ELF-1 (cell line): ENCODE measurements at regions not wholly inside any gene's neighbourhood (a gene's known extent, or its start where the extent isn't known, plus 50 kb on each side); places are given as distances from the start of the nearest gene placed in this dataset.
A peak's percentile ranks its signal among the peaks of the same experiment; 100 is the strongest.
"Not testable (repeated sequence)": the region's sequence is repeated elsewhere in the genome, so short reads cannot be mapped to it uniquely, and the experiment has no call there.

Experiments
- DNase-seq: peaks from one replicate; pipeline ENCODE4 v3.0.0-alpha.2; 2016; ENCODE audit warnings: low read depth, low spot score

DNA sequence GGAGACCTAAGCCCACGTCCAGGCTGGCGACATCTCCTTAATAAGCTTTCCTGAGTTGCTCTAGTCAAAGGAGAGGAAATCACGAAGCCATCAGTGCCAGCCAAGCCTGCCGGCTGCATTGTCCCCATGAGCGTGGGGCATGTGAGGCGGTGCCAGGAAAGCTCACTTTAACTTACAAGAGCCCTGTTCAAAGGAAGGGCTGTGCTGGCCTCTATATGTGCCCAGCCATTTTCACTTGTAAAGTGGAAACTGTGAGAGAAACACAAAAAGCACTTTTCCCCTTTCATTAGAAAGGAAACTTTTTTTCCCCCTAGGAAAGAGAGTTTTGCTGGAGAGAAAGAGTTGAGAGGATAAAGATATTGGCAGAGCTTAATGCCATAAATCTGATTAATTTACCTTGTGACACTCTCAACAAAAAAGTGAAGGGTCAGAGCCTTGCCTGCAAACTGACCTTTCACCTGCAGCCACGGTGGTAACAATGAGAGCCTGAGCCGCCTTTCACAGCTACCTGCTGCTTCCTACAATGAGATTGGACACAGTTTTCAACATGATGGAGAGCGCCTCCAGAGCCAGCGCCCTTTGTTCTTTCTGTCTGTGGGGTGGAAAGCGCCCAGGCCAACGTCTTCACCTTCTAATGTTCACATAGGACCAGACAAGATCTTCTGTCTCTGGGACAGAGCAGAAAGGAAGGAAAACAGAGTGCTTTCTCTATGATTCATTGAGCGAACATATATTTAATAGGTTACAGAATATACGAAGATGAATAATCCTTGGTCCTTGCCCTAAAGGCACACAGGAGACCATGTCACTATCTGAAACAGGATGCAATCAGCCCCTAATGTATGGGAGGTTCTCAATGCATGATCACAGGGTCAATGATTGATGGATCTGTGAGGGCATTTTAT is 233.1 kb upstream of the HES1 start:
- peak; percentile 76 for DNase-seq

DNA sequence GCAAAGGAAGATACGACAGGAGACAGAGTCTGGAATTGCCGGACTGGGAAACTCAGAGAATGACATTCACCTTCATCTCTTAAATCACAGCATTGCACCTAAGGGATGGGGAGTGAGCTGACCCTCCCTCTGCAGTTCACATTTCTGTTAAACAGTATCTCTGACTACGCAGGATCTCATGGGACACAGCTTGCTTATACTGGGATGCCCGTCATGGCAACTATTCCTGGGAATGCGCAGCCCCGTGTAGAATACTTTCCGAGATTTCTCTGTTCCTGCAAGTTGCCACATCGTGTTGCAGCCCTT is 232.5 kb upstream of the HES1 start:
- DNase-seq, result no peak

DNA sequence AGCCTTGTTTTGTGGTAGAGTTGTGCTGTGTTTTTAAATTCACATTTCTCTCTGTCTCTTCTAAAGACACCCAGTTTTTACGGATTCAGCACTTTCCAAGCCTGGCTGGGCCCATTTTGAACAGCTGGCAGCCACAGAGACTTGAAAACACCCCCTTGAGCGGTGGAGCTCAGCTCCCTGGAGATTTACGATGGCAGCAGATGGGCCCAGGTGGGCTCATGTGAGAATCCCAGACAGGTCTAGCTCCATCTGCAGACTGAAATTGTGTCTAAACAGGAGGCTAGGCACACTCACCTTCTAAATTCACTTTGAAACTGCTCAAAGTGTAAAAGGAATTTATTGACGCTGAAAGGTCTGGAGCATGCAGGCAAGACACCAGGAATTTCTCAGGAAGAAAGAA is 232.0 kb upstream of the HES1 start:
- no peak for DNase-seq

DNA sequence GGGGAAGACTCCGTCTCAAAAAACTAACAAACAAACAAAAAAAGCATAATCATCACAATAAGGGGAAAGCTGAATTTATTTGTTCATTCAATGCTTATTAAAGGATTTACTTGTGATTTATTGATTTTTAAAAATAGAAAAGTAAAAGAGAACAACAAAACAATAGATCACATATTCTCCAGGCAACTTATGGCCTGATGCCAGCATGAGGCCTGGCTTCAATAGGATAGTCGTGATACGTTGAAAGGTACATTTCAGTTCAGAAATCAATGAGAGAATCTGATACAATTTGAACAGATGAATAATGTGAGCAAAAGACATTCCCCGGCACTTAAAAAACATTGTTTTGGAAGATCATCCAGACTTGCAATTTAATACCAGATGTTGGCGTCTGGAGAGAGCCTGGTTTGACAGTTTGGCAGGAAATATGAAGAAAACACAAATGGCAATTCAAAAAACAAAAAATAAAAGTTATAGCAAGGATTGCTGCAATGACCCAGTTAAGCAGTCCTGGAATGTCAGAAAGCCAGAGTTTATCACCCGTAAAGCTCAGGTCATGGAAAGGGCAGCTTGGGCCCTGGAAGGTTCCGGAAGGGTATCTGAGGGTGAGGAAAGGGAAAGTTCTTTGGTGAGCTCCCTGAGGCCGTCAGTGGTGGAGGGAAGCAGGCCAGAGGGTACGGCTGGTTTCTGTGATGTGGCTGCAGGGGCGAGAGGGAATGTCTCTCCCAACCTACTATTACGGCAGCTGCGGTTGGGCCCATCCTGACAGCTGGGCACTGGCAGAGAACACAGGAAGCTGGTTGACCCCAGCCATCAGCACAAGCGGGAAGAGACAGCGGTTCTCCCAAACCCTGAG is 230.2 kb upstream of the HES1 start:
- peak; percentile 66 for DNase-seq

DNA sequence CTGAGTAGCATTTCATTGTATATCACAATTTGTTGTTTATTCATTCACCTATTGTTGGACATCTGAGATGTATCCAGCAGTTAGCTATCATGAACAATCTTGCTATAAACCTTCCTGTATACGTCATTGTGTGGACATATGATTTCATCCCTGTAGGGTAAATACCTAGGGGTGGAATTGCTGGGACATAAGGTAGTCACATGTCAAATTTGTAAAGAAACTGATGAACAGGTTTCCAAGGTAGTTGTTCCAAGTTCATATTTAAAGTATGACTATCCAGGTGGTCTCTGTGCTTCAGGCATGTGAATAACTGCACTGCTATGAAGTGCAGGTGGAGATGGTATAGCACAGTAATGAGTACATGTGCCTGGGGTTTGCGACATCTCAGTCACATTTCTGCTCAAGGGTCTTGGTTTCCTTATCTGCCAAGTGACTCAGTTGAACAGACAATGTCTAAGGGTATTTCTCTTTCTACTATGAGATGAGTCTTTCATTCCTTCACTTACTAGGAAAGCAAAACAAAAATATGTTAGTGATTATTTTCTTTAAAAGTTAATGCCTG is 229.0 kb upstream of the HES1 start:
- DNase-seq, result no peak

DNA sequence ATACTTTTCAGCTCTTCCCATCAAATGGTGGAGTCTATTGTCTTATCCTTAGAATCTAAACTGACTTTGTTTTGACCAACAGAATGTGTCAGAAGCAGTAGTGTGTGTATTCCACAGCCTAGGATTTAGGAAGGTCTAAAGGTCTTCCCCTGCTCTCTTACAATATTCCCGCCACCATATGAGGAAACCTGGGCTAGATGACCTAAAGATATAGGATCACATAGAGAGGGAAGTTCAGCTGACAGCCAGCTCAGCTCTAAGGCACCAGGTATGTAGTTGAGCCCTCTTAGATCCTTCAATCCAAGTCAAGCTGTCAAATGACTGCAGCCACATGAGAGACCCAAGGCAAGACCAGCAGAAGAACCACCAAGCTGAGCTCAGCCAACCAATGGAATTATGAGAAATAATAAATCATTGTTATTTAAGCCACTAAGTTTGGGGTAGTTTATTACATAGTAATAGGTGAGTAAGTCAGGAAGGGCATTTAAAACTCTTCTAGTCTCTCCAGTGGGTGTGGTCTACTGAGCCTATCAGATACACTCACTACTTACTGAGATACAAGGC is 227.7 kb upstream of the HES1 start:
- DNase-seq, result no peak

DNA sequence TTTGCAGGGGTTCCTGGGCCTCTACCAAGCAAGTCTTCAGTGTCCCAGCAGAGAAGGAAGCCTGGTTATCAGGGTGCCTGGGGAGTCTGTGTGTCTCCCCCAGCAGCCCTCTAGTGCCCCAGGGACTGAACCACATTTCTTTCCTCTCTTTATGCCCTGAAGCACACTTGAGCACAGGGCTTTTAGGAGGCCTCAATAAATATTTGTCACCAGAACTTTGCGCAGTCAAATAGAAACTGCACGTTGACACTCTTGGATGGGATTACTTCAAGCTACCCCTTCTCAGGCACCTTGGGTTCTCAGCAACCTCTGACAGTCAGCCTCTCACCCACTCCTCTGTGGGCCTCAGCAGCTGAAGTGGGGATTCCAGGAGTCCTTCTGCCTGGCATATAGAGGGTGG is 226.6 kb upstream of the HES1 start:
- DNase-seq, result no peak

DNA sequence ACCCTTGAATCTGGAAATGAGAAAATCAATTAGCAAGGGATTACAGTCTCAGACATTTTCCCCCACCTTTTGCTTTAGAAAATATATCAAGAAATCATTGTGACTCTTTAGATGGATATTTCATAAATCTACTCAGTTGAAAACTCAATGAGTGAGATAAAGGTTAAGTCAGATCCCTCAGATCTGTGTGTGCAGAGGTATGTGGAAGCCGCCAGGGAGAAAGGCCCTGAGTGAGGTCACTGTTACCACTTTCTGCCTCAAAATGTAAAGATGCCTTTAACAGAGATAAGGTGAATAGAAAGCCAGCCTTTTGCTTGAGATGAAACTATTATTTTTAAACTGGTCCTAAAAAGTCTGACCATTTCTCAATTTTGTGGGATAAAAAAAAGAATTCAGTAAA is 225.6 kb upstream of the HES1 start:
- no peak for DNase-seq

DNA sequence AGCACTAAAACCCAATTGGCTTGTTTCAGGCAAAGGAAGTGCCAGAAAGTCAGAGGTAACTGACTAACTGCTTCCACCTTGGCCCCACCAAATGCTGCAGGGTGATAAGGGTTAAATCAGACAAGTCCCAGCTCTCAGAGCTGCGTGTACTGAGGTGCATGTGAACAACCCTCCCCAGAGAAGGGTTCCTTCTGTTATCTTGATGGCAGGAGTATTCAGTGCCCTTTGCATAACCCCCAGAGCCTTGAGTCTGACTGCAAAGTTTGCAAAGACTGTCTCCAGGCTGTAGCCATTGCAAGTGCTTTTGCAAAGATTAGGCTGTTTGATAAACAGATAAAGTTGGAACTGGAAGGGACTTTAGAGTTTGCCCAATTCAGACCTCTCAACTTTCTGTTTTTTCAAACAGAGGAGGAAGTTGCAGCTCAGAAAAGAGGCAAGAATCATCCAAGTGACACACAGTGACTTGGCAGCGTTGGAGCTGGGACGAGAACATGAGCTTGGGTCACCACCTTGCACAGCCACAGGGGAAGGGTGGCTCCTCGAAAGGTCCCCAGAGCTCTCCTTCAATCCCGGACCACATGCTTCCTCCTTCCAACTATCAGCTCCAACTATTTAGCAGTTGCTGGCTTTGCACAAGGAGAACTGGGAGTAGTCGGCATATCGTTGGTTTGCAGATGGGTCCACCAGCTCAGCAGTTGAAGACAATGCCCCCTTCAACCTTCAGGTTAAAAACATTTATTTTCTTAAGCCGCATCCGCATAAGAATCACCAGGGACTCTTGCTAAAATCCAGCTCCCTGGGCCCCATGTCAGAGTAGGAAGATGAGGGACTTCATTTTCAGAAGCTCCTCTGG is 224.8 kb upstream of the HES1 start:
- peak; percentile 62 for DNase-seq

DNA sequence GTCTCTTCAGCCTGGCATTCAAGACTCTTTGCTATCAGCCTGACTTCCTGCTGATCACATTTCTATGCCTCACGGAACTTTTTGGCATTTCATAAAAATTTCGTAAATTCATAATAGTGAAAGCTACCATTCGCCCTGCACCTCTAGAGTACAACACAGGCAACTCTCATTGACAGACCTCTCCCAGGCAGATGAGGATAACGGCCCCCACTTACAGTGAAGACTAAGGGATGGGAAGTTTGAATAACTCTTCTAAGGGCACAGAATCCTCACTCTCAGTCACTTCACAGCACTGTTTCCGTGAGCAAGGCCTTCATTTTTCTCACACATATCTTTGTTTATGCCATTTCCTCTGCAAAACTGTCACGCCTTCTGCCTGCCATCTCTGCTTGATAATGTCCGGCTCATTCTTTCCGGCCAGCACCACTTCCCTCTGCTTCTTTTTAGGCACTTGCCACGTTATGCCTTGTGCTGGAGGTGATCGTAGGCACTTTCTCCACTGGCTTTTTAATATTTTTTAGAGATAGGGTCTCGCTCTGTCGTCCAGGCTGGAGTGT is 224.1 kb upstream of the HES1 start:
- DNase-seq, result no peak

DNA sequence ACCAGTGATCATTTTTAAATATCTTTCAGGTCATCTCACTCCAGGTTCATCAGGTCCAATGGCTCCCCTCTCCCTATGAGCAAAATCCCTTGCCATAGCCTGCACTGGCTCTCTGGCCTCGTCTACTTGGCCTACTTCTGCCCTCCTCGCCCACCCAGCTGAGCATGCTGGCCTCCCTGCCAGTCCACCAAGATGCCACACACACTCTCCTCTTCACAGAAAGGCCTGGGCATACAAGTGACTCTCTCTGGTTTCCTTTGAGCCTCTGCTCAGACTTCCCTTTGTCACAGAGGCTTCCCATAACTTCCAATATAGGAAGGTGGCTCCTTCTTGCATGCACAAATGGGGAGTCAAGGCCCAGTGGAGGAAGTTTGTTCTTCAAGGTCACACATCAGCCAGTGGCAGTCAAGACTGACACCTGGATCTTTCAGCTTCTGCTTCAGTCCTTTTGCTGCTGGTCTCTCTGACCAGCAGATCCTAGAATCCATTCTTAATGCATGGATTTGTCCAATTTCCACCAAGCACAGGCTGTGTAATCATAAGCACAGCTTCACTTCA is 223.2 kb upstream of the HES1 start:
- no peak for DNase-seq

DNA sequence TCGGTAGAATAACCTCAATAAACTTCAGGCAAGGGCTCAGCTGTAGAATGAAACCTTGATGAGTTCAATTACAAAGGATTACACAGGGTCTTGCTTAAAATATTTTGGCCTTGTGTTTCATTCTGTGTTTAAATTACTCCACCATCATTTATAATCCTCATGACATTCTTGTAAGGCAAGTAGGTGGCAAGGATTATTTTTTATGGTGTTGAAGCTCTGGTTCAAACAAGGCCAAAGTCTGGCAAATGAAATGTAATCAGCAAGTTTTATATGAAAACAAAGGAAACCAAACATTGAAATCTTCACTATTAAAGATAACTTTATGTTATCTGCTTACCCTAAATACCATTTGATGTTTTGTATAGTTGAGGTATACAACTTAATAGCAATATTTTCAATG is 221.3 kb upstream of the HES1 start:
- DNase-seq, result no peak

DNA sequence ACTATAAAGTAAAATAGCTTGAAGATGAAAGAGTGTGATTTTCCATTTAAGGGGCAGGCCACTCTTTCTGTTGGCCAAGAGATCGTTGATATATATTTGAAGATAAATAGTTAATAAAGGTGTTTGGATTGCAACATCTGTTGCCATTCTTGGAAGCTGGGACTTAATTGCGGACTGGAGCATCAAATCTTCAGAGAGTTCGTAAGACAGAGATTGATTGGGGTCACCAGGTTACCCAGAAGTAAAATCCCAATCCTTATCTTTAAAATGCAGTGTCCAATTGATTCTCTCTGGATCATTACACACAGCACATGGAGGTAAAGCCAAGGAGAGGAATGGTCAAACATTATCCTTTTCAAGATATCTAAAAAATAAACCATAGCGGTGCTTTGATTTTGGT is 220.8 kb upstream of the HES1 start:
- DNase-seq, result no peak

DNA sequence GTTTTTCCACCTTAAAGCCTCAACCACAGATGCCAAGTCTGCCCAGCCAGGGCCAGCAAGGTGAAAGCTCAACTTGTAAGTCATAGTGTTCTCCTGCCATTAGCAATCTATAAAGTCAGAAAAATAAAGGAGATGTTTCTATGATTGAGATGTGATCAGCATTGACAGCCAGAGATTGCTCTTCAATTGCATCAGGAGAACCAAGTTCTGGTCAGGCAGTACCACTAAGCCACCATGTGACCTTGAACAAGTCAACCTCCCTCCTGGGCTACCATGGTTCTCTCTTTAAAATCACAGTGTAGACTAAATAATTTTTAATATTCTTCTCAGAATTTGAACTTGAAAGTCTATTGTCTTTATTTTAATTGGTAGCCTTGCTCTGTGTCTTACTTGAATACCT is 220.3 kb upstream of the HES1 start:
- no peak for DNase-seq

DNA sequence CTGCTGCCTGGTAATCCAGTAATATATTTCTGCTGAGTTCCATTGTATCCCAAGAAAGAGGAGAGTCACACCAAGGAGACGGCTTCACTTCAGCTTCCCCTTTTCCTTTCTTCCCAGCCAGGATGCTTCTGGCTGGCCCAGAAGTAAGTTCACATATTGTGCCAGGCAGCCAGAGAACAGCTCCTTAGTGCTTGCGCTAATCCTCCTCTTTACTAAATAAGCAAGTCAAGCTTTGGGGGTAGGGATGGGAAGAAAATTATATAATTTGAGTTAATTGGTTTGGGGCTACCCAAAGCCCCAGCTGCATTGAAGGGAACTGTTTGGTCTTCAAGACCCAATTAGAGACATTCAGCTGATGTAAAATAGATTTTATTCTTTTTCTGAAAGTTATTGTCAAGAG is 218.8 kb upstream of the HES1 start:
- no peak for DNase-seq

DNA sequence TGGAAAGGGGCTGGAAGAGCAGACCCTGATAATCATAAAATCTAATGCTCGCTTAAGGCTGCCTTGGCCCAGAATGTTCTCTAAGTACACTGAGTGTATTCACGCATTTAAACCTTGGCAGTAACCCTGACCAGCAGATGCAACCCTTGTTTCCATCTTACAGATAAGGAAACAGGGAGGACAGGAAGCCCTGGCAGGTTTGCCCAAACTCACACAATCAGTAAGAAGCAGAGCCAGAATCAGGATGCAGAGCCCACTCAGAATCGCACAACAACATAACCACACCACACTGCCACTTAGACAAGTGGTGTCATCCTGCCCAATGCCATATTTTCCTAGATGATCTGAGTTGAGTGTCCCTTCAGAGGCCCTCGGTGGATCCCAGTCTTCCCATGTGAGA is 214.5 kb upstream of the HES1 start:
- DNase-seq, result no peak

DNA sequence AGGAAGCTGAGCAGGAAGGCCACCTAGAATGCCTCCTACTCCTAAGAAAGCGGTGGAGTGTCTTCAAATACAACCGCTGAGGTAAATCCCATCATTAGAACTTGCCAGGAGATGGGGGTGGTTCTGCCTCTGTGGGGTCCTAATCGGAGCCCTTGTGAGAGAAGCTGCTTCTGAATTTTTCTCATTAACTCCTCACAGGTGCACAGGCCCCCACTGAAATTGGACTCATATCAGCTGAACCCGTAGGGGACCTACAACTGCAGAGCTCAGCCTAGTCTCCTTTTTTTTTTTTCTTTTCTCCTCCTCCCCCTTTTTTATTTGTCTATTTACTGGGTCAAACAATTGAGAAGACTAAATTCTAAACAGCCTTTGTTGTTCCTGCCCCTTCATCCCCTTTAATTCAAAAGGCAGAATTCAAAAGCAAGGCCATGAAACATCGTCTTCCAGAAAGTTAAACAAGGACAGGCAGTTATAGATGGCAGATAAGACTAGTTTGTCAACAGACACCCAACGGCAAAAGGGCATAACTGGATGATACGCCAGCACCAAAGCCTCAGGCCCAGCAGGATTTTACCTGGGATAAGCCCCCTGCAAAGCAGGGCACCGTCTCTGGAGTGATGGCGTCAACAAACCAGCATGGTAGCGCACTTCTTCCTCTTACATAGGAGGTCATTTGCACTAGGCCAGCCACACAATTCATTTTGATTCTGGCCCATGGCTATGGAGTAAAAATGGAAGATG is 213.7 kb upstream of the HES1 start:
- DNase-seq, result no peak

DNA sequence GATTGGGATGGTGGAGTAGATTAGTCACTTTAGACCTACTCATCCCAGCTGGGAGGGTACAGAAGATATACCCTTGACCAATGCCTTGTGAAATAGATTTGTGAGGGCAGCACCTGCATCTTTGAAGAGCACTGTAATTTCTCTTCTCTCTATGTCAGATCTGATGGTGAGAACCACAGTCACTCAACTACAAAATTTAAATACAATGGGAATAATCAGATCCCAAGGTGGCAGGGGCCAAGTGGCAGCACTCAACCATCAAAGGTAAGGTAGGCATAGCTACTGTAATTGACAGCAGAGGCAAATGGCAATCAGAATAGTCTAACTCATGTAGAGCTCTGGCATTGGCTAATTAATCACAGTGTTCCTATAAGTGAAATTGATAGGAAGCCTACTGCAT is 212.0 kb upstream of the HES1 start:
- DNase-seq, result not testable (repeated sequence)

DNA sequence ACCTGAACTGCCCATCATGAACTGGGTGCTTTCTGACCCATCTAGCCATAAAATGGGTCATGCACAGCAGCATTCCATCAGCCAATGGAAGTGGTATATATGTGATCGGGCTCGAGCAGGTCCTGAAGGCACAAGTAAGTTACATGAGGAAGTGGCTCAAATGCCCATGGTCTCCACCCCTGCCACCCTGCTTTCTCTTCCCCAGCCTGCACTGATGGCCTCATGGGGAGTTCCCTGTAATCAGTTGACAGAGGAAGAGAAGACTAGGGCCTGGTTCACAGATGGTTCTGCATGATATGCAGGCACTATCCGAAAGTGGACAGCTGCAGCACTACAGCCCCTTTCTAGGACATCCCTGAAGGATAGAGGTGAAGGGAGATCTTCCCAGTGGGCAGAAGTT is 209.9 kb upstream of the HES1 start:
- DNase-seq, result not testable (repeated sequence)
